ENCODE measurements at regions not wholly inside any gene's neighbourhood (a gene's known extent, or its start where the extent isn't known, plus 50 kb on each side); places are given as distances from the start of the nearest gene placed in this dataset.
A peak's percentile ranks its signal among the peaks of the same experiment; 100 is the strongest.
"Not testable (repeated sequence)": the region's sequence is repeated elsewhere in the genome, so short reads cannot be mapped to it uniquely, and the experiment has no call there.

DNA sequence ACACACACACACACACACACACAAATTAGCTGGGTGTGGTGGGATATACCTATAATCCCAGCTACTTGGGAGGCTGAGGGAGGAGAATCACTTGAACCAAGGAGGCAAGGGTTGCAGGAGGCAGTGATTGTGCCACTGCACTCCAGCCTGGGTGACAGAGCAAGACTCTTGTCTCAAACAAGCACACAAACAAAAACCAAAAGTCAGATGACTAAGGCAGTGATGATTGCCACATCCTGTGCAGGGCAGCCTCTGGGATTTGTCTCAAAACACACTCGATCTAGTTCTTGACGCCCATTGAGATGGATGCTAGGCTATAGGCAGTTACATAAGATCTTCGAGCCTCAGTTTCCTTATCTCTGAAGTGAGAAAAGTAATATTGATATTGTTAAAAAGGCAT lies 183.1 kb upstream of the NOTCH2NLA start:
- CTCF ChIA-PET; dilution Hi-C loops (cut with MboI; ENCODE audit: extremely low pct_ligation_motif_present, low sequenced_read_pairs); POLR2A ChIA-PET; H3K27me3 ChIP-seq (ENCODE audit: control insufficient read depth in 2 of 2, insufficient read depth in 2 of 2, low read length in 2 of 2); H2AFZ ChIP-seq (ENCODE audit: low read depth, low read length); DNase-seq (ENCODE audit: low read depth, low spot score); H3K9ac ChIP-seq (replicated peaks; ENCODE audit: extremely low read depth, insufficient read depth, low read length); H3K27ac ChIP-seq (ENCODE audit: insufficient read depth, low read depth, low read length); H3K4me3 ChIP-seq (replicated peaks in 1 of 3; ENCODE audit: insufficient read depth in 1 of 3, low read depth in 1 of 3, low read length in 3 of 3); BruUV-seq (replicated peaks); H3K9me1 ChIP-seq (replicated peaks; ENCODE audit: control insufficient read depth, extremely low read depth, insufficient read depth, low read length); H3K4me2 ChIP-seq (ENCODE audit: insufficient read depth, low read length); H4K20me1 ChIP-seq (replicated peaks; ENCODE audit: control insufficient read depth, extremely low read depth, insufficient read depth, low read length); intact Hi-C loops (cut with micrococcal nuclease); H3K4me1 ChIP-seq (ENCODE audit: control insufficient read depth, extremely low read depth, insufficient read depth, low read length); H3K79me2 ChIP-seq (ENCODE audit: control insufficient read depth, insufficient read depth, low read length); H3K9me3 ChIP-seq (replicated peaks; ENCODE audit: control insufficient read depth, insufficient read depth, low read length); FAIRE-seq; H3K36me3 ChIP-seq (ENCODE audit: control insufficient read depth in 2 of 2, extremely low read depth in 1 of 2, insufficient read depth in 2 of 2, low read length in 2 of 2): not testable (repeated sequence)

- CTCF ChIA-PET; H3K9me1 ChIP-seq (replicated peaks; ENCODE audit: control insufficient read depth, extremely low read depth, insufficient read depth, low read length); dilution Hi-C loops (cut with MboI; ENCODE audit: extremely low pct_ligation_motif_present, low sequenced_read_pairs); POLR2A ChIA-PET; H3K4me2 ChIP-seq (ENCODE audit: insufficient read depth, low read length); H3K9ac ChIP-seq (replicated peaks; ENCODE audit: extremely low read depth, insufficient read depth, low read length); FAIRE-seq; H3K27me3 ChIP-seq (ENCODE audit: control insufficient read depth in 2 of 2, insufficient read depth in 2 of 2, low read length in 2 of 2); H4K20me1 ChIP-seq (replicated peaks; ENCODE audit: control insufficient read depth, extremely low read depth, insufficient read depth, low read length); intact Hi-C loops (cut with micrococcal nuclease); H3K79me2 ChIP-seq (ENCODE audit: control insufficient read depth, insufficient read depth, low read length); H3K9me3 ChIP-seq (replicated peaks; ENCODE audit: control insufficient read depth, insufficient read depth, low read length); H3K4me3 ChIP-seq (replicated peaks in 1 of 3; ENCODE audit: insufficient read depth in 1 of 3, low read depth in 1 of 3, low read length in 3 of 3); H3K36me3 ChIP-seq (ENCODE audit: control insufficient read depth in 2 of 2, extremely low read depth in 1 of 2, insufficient read depth in 2 of 2, low read length in 2 of 2); H3K4me1 ChIP-seq (ENCODE audit: control insufficient read depth, extremely low read depth, insufficient read depth, low read length); H3K27ac ChIP-seq (ENCODE audit: insufficient read depth, low read depth, low read length): not testable (repeated sequence)
- peak overlapping the region; percentile 41 for H2AFZ ChIP-seq (ENCODE audit: low read depth, low read length)
- TSS peak; percentile 100 for BruUV-seq (replicated peaks)
- DNase-seq (ENCODE audit: low read depth, low spot score), result peak; percentile 40
- TF ChIP-seq POLR2A (IDR thresholded peaks at IDR 0.05; ENCODE audit: low read depth, low read length), result peak; percentile 91
- peak; percentile 71 for TF ChIP-seq POLR2AphosphoS5 (IDR thresholded peaks at IDR 0.05; ENCODE audit: insufficient read depth, low read depth, low read length)
Observed at GRCh38 chr1:146409817-146410441, 181.1 kb upstream of the NOTCH2NLA start.

- H4K20me1 ChIP-seq (replicated peaks; ENCODE audit: control insufficient read depth, extremely low read depth, insufficient read depth, low read length); H3K79me2 ChIP-seq (ENCODE audit: control insufficient read depth, insufficient read depth, low read length); FAIRE-seq; H3K27me3 ChIP-seq (ENCODE audit: control insufficient read depth in 2 of 2, insufficient read depth in 2 of 2, low read length in 2 of 2); CTCF ChIA-PET; H3K9me1 ChIP-seq (replicated peaks; ENCODE audit: control insufficient read depth, extremely low read depth, insufficient read depth, low read length); H3K9ac ChIP-seq (replicated peaks; ENCODE audit: extremely low read depth, insufficient read depth, low read length); H2AFZ ChIP-seq (ENCODE audit: low read depth, low read length); dilution Hi-C loops (cut with MboI; ENCODE audit: extremely low pct_ligation_motif_present, low sequenced_read_pairs); POLR2A ChIA-PET; BruUV-seq (replicated peaks); H3K9me3 ChIP-seq (replicated peaks; ENCODE audit: control insufficient read depth, insufficient read depth, low read length); intact Hi-C loops (cut with micrococcal nuclease); H3K4me2 ChIP-seq (ENCODE audit: insufficient read depth, low read length); H3K36me3 ChIP-seq (ENCODE audit: control insufficient read depth in 2 of 2, extremely low read depth in 1 of 2, insufficient read depth in 2 of 2, low read length in 2 of 2); H3K27ac ChIP-seq (ENCODE audit: insufficient read depth, low read depth, low read length); H3K4me1 ChIP-seq (ENCODE audit: control insufficient read depth, extremely low read depth, insufficient read depth, low read length); H3K4me3 ChIP-seq (replicated peaks in 1 of 3; ENCODE audit: insufficient read depth in 1 of 3, low read depth in 1 of 3, low read length in 3 of 3); DNase-seq (ENCODE audit: low read depth, low spot score): not testable (repeated sequence)
Observed at GRCh38 chr1:146409116-146409801, 180.4 kb upstream of the NOTCH2NLA start.
